ENCODE measurements at regions not wholly inside any gene's neighbourhood (a gene's known extent, or its start where the extent isn't known, plus 50 kb on each side); places are given as distances from the start of the nearest gene placed in this dataset.
A peak's percentile ranks its signal among the peaks of the same experiment; 100 is the strongest.
"Not testable (repeated sequence)": the region's sequence is repeated elsewhere in the genome, so short reads cannot be mapped to it uniquely, and the experiment has no call there.

DNA sequence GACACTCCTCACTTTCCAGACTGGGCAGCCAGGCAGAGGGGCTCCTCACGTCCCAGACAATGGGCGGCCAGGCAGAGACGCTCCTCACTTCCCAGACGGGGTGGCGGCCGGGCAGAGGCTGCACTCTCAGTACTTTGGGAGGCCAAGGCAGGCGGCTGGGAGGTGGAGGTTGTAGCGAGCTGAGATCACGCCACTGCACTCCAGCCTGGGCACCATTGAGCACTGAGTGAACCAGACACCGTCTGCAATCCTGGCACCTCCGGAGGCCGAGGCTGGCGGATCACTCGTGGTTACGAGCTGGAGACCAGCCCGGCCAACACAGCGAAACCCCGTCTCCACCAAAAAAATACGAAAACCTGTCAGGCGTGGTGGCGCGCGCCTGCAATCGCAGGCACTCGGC, 134.1 kb upstream of the BOD1L1 start:
- not testable (repeated sequence) for DNase-seq (ENCODE audit: low read depth in 4 of 4, low spot score in 3 of 4)

DNA sequence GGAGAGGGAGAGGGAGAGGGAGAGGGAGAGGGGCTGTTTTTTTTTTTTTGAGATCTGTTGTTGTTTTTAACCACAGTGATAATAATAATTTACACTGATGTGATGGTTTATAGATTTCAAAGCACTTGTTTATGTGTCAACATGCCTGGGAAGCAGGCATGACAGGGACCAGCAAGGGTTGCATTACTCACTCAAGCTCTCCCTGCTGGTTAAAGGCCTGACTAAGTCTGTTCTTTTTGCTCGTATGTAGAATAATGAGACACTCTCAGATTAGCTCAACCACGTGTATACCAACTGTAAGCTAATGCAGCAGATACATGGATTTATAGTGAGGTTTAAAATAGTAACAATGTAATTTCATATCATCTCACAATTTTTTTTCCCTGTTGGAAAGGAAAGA, 134.6 kb upstream of the BOD1L1 start:
- no peak for DNase-seq (ENCODE audit: low read depth in 4 of 4, low spot score in 3 of 4)

- DNase-seq (ENCODE audit: low read depth in 4 of 4, low spot score in 3 of 4): no peak
Observed at GRCh38 chr4:13763707-13764106, 136.2 kb upstream of the BOD1L1 start.

- no peak for DNase-seq (ENCODE audit: low read depth in 4 of 4, low spot score in 3 of 4)
Observed at GRCh38 chr4:13765539-13765938, 138.0 kb upstream of the BOD1L1 start.

- no peak for DNase-seq (ENCODE audit: low read depth in 4 of 4, low spot score in 3 of 4)
Observed at GRCh38 chr4:13766761-13767540, 139.4 kb upstream of the BOD1L1 start.

- DNase-seq (ENCODE audit: low read depth in 4 of 4, low spot score in 3 of 4): no peak
Observed at GRCh38 chr4:13777341-13777740, 149.8 kb upstream of the BOD1L1 start.

DNA sequence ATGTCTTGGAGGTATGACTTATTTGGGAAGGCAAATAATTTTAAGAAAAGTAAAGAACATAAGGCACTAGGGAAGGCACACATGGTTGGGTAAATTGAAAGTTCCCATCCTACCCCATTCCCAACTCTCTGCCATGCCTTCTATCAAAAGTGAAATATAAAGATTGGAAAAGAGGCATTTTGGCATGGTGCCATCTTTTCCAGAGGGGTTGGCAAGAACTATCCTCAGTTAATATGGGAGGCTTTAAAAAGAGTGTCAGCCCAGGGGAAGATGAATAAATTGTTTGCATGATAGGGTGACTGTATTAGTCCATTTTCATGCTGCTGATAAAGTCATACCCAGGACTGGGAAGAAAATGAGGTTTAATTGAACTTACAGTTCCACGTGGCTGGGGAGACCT, 150.8 kb upstream of the BOD1L1 start:
- DNase-seq (ENCODE audit: low read depth in 4 of 4, low spot score in 3 of 4): no peak

DNA sequence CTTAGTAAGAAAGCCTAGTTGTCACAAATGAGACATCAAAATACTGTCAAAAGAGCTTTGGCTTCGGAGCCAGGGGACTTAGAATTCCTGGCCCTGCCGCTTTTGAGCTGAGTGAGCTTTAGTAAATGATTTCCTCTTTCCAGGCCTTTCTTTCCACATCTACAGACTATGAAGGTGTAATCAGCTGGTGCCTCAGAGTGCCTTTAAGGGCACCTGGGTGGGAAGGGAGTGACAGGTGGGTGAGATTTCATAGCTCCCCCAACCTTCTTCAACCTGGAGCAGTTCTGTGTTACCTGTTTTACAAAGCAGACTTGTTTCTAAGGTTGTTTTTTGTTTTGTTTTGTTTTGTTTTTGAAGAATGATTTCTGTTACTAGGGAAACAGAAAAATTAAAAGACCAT, 154.7 kb upstream of the BOD1L1 start:
- DNase-seq (ENCODE audit: low read depth in 4 of 4, low spot score in 3 of 4): no peak

DNA sequence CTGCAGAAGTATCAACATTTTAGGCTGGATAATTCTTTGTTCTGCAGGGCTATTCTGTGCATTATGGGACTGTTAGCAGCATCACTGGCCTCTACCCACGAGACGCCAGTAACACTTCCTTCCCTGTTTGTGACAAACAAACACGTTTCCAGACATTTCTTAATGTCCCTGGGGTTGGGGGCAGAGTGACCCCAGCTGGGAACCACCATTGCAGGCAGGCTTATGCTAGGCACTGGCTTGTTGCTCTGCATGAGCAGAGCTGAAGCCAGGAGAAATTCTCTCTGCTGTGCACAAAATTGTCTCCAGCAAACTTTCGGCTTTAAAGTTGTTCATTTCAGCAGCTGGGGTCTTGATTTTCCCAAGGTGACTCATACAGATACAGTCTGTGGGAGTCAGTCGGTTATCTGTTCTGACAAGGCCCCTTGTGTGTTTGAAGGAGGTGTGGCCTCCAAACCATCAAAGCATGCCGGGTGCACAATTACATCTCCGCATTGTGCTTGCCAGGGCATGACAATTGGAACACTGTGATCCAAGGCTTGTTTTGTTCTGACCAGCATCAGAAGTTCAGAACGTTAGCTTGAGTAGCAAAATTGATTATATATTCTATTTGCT, 156.4 kb upstream of the BOD1L1 start:
- DNase-seq (ENCODE audit: low read depth in 4 of 4, low spot score in 3 of 4): peak in 1 of 4 donors; percentile 9

- no peak for DNase-seq (ENCODE audit: low read depth in 4 of 4, low spot score in 3 of 4)
Observed at GRCh38 chr4:13793020-13793710, 165.6 kb upstream of the BOD1L1 start.

GRCh38 chr4:13794819-13795565, 167.5 kb upstream of the BOD1L1 start:
- DNase-seq (ENCODE audit: low read depth in 4 of 4, low spot score in 3 of 4): no peak

DNA sequence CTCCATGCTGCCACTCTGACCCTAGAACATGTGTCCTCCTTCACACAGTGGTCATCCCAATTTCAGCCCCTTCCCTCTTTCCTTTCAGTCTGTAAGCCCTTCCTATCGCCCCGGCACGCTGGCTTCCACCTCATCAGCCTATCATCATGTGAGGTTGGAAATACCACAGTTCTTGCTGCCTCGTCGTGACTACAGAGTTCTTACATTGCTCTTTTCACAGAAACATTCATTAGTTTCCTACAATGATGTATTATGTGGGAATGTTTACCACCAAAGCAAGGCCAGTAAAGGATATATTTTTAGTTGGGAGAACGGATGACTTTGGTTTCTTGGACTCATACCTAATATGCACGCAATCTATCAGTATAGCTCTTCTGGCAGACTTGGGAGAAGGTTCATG, 169.5 kb upstream of the BOD1L1 start:
- no peak for DNase-seq (ENCODE audit: low read depth in 4 of 4, low spot score in 3 of 4)

DNA sequence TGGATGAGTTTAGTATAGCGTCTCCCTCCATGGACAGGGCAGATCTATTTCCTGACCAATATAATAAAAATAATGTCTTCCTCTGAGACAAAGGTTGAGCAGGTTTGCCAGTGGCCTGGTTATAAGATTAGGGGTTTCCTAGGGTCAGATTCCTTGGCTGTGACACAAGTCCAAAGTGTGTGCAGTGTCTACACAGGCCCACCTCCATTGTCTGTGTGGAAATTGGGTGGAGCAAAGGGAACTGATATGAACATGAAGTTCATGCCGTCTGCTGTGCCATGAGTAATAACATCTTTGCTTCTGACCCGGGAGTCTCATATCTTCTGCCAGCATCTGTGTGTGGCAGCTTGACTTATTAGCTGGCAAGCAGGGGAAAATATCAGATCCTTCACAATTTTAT, 187.7 kb upstream of the BOD1L1 start:
- no peak for DNase-seq (ENCODE audit: low read depth in 4 of 4, low spot score in 3 of 4)

DNA sequence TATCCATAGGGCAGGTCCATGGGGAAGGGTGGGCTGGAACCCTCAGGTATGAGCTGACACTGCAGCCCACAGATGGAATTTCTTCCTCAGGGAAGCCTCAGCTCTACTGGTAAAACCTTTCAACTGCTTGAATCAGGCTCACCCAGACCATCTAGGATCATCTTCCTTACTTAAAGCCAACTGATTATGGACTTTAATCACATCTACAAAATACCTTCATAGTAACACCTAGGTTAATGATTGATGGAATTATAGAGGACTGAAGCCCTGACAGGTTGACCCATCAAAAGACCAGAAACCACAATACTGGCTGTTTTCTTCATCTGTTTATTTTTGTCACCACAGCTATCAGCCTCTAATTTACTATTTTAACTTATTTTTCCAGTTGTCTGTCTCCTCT, 188.9 kb upstream of the BOD1L1 start:
- DNase-seq (ENCODE audit: low read depth in 4 of 4, low spot score in 3 of 4): no peak

GRCh38 chr4:13821522-13821921, 194.0 kb upstream of the BOD1L1 start:
- DNase-seq (ENCODE audit: low read depth in 4 of 4, low spot score in 3 of 4): no peak

DNA sequence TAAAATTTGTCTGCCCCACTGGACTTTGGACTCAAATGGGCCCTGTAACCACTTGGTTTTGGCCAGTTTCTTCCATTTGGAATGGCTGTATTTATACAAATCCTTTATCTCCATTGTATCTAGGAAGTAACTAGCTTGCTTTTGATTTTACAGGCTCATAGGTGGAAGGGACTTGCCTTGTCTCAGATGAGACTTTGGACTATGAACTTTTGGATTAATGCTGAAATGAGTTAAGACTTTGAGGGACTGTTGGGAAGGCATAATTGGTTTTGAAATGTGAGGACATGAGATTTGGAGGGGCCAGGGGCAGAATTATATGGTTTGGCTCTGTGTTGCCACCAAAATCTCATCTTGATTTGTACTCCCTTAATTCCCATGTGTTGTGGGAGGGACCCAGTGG, 198.3 kb upstream of the BOD1L1 start:
- DNase-seq (ENCODE audit: low read depth in 4 of 4, low spot score in 3 of 4): not testable (repeated sequence)

- DNase-seq (ENCODE audit: low read depth in 4 of 4, low spot score in 3 of 4): no peak
Observed at GRCh38 chr4:13829457-13829856, 201.9 kb upstream of the BOD1L1 start.

- DNase-seq (ENCODE audit: low read depth in 4 of 4, low spot score in 3 of 4): no peak
Observed at GRCh38 chr4:13830449-13830848, 202.9 kb upstream of the BOD1L1 start.

- no peak for DNase-seq (ENCODE audit: low read depth in 4 of 4, low spot score in 3 of 4)
Observed at GRCh38 chr4:13833171-13833804, 205.8 kb upstream of the BOD1L1 start.
